Activated naive CD4-positive, alpha-beta T cell treated with anti-CD3 and anti-CD28 coated beads for 36 hours (primary cell): ENCODE measurements at regions not wholly inside any gene's neighbourhood (a gene's known extent, or its start where the extent isn't known, plus 50 kb on each side); places are given as distances from the start of the nearest gene placed in this dataset.

Source experiments
- CTCF ChIA-PET: fragments of 350-600 bp; sonication (Branson Sonifier 250); formaldehyde crosslinking; loops from one replicate; lab custom pipeline; 2021; ENCODE audit warnings: antibody characterized with exemption; lab: Charles Lee
- DNase-seq: peaks from one replicate; pipeline ENCODE4 v3.0.0-alpha.2; 2020
- H3K27ac Mint-ChIP-seq: one replicate; pipeline ENCODE4 v1.8.0; 2021; ENCODE audit warnings: mild to moderate bottlenecking, mixed read lengths
- H3K27me3 Mint-ChIP-seq: one replicate; pipeline ENCODE4 v1.8.0; 2021; ENCODE audit warnings: low read depth, mixed read lengths
- H3K36me3 Mint-ChIP-seq: one replicate; pipeline ENCODE4 v1.8.0; 2021; ENCODE audit warnings: low read depth, mixed read lengths
- H3K4me1 Mint-ChIP-seq: one replicate; pipeline ENCODE4 v1.8.0; 2021; ENCODE audit warnings: low read depth, mixed read lengths
- H3K4me3 Mint-ChIP-seq: one replicate; pipeline ENCODE4 v1.8.0; 2021; ENCODE audit warnings: mild to moderate bottlenecking, moderate library complexity, mixed read lengths
- H3K9me3 Mint-ChIP-seq: one replicate; pipeline ENCODE4 v1.8.0; 2021; ENCODE audit warnings: mixed read lengths
- intact Hi-C: fragments of 100-400 bp; cut with micrococcal nuclease; formaldehyde crosslinking; loops from one replicate; pipeline ENCODE4 v1.15.1; 2023

GRCh38 chr10:131759347-131759746 is 141.5 kb upstream of the PPP2R2D start:
- H3K4me3 Mint-ChIP-seq: no peak overlapping the region
- no peaks in the 10 kb centered on the region for H3K36me3 Mint-ChIP-seq
- no peak for DNase-seq
- CTCF ChIA-PET: no interaction called here
- H3K4me1 Mint-ChIP-seq: no peaks in the 10 kb centered on the region
- no peaks in the 10 kb centered on the region for H3K9me3 Mint-ChIP-seq
- intact Hi-C loops: no loop called here
- H3K27ac Mint-ChIP-seq: no peak overlapping the region
- peaks cover 6% of the 10 kb centered on the region for H3K27me3 Mint-ChIP-seq

DNA sequence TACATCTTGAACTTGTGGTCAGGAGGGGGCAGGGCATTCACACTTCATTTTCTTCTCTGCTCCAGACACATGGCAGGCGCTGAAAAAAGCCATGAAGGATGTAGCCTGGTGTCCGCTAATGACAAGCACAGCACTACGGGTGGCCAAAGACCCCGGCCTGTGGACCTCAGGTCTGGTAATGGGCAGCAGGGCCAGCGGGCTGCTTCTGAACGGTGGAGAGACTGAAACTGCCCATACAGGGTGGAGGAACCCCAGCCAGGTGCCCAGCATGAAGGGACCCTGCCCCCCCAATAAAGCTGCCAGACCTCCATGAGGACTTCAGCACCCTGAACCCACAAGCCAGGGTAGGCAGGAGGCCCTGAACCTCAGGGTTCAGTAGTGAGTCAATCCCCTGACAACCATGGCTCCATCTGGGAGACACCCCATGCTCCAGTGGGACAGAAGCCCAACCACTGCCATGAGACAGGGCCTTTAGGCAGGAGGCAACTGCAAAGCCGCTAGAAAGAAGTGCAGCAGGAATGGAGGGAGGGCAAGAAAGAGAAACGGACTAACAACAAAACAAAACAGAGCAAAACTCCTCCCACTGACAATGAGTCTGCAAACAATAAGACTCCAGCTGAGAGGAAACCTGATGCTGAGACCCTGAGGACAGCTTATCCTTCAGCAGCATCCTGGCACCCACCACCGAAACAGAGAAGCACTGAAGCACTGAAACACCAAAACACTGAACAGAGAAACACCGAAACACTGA is 140.2 kb upstream of the PPP2R2D start:
- no peaks in the 10 kb centered on the region for H3K9me3 Mint-ChIP-seq
- no peak for DNase-seq
- H3K36me3 Mint-ChIP-seq: no peaks in the 10 kb centered on the region
- H3K4me3 Mint-ChIP-seq: no peak overlapping the region
- intact Hi-C loops: no loop called here
- peaks cover 6% of the 10 kb centered on the region for H3K27me3 Mint-ChIP-seq
- CTCF ChIA-PET: no interaction called here
- H3K4me1 Mint-ChIP-seq: no peaks in the 10 kb centered on the region
- no peak overlapping the region for H3K27ac Mint-ChIP-seq

GRCh38 chr10:131762789-131763696 is 137.8 kb upstream of the PPP2R2D start:
- DNase-seq: no peak
- no peaks in the 10 kb centered on the region for H3K4me1 Mint-ChIP-seq
- H3K9me3 Mint-ChIP-seq: no peaks in the 10 kb centered on the region
- no peaks in the 10 kb centered on the region for H3K36me3 Mint-ChIP-seq
- no peak overlapping the region for H3K4me3 Mint-ChIP-seq
- no peak overlapping the region for H3K27ac Mint-ChIP-seq
- H3K27me3 Mint-ChIP-seq: peaks cover 6% of the 10 kb centered on the region
- CTCF ChIA-PET: no interaction called here
- intact Hi-C loops: no loop called here

DNA sequence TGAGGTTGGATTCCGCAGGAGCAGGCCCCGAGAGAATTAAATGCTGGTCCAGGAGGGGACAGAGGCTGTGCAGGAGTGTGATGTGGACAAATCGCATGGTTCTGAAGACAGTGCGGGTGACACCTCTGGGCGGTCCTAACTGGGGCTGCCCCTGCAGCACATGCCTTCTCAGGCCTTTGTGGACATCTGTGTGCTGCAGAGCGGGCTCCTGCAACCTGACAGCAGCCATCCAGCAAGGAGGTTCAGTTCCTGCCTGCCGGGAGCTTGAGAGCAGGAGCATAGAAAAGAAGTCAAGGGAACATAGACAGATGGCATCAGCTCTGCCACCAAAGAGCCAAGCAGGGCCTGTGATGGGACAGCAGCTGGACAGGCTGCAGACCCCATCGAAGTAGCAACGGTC is 135.9 kb upstream of the PPP2R2D start:
- Mint-ChIP-seq H3K27ac (no peak overlapping the region), H3K36me3 (no peaks in the 10 kb centered on the region), H3K9me3 (no peaks in the 10 kb centered on the region), H3K4me1 (no peaks in the 10 kb centered on the region), H3K27me3 (peaks cover 6% of the 10 kb centered on the region), H3K4me3 (no peak overlapping the region)
- intact Hi-C loops: no loop called here
- DNase-seq: no peak
- CTCF ChIA-PET: no interaction called here

GRCh38 chr10:131766096-131766495 is 134.7 kb upstream of the PPP2R2D start:
- no peaks in the 10 kb centered on the region for H3K36me3 Mint-ChIP-seq
- peaks cover 6% of the 10 kb centered on the region for H3K27me3 Mint-ChIP-seq
- H3K4me3 Mint-ChIP-seq: no peak overlapping the region
- intact Hi-C loops: no loop called here
- no peak overlapping the region for H3K27ac Mint-ChIP-seq
- H3K4me1 Mint-ChIP-seq: no peaks in the 10 kb centered on the region
- CTCF ChIA-PET: no interaction called here
- no peaks in the 10 kb centered on the region for H3K9me3 Mint-ChIP-seq
- DNase-seq: no peak

- Mint-ChIP-seq H3K36me3 (no peaks in the 10 kb centered on the region), H3K9me3 (no peaks in the 10 kb centered on the region), H3K4me1 (no peaks in the 10 kb centered on the region), H3K27ac (no peak overlapping the region), H3K27me3 (peaks cover 6% of the 10 kb centered on the region), H3K4me3 (no peak overlapping the region)
- no peak for DNase-seq
- intact Hi-C loops: no loop called here
- CTCF ChIA-PET: interaction anchor here (0.6 kb wide), 1 partner anchor 241 kb away, joined by 4 read pairs; no protein-coding TSS in a partner anchor
Measured at GRCh38 chr10:131767716-131768115, 133.1 kb upstream of the PPP2R2D start.

GRCh38 chr10:131769571-131770410 is 131.0 kb upstream of the PPP2R2D start:
- Mint-ChIP-seq H3K27me3 (no peaks in the 10 kb centered on the region), H3K4me1 (no peaks in the 10 kb centered on the region), H3K36me3 (no peaks in the 10 kb centered on the region), H3K4me3 (no peak overlapping the region), H3K9me3 (no peaks in the 10 kb centered on the region), H3K27ac (no peak overlapping the region)
- intact Hi-C loops: no loop called here
- CTCF ChIA-PET: no interaction called here
- DNase-seq: no peak

DNA sequence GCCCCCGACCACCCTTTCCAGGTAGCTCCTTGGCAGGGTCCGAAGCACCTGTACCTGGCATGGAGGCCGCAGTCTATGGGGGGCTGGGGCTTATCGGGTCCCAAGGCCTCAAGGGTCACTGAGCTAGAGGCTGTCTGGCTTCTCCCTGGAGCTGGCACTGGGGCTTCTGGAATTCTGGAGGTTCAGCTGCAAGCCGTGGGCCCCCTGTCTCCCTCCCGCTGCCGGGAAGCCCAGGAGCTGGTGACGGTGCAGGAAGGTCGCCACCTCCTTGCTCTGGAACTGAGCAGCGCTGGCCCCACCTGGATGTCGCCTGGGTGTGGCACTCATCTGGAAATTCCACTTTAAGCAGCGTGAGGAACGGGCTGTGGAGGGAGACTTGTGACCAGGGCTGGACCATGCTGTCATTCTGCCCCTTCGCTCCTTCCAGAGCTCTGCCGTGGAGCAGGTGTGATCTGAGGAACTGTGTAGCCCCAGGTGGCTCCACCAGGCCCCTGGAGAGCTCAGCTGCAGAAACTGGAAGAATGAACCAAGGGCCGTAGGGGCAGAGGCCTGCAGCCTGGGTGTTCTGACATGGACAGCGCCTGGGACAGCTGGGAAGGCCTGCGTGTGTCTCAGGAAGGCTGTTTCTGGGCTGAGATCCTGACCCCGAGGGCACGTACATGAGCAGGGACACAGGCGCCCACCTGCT is 129.7 kb upstream of the PPP2R2D start:
- Mint-ChIP-seq H3K9me3 (peaks cover 7% of the 10 kb centered on the region), H3K4me3 (no peak overlapping the region), H3K4me1 (no peaks in the 10 kb centered on the region), H3K27ac (no peak overlapping the region), H3K27me3 (no peaks in the 10 kb centered on the region), H3K36me3 (no peaks in the 10 kb centered on the region)
- intact Hi-C loops: no loop called here
- CTCF ChIA-PET: no interaction called here
- no peak for DNase-seq

GRCh38 chr10:131771634-131772358 is 129.0 kb upstream of the PPP2R2D start:
- no peak overlapping the region for H3K27ac Mint-ChIP-seq
- peaks cover 14% of the 10 kb centered on the region for H3K9me3 Mint-ChIP-seq
- H3K27me3 Mint-ChIP-seq: no peaks in the 10 kb centered on the region
- H3K4me1 Mint-ChIP-seq: no peaks in the 10 kb centered on the region
- no peak overlapping the region for H3K4me3 Mint-ChIP-seq
- intact Hi-C loops: no loop called here
- CTCF ChIA-PET: no interaction called here
- no peak for DNase-seq
- no peaks in the 10 kb centered on the region for H3K36me3 Mint-ChIP-seq

- Mint-ChIP-seq H3K27ac (no peak overlapping the region), H3K9me3 (peaks cover 20% of the 10 kb centered on the region), H3K36me3 (no peaks in the 10 kb centered on the region), H3K4me1 (no peaks in the 10 kb centered on the region), H3K27me3 (no peaks in the 10 kb centered on the region), H3K4me3 (no peak overlapping the region)
- intact Hi-C loops: no loop called here
- no peak for DNase-seq
- CTCF ChIA-PET: no interaction called here
Measured at GRCh38 chr10:131772441-131772840, 128.4 kb upstream of the PPP2R2D start.
